PFSK-1 (cell line): ENCODE measurements at regions not wholly inside any gene's neighbourhood (a gene's known extent, or its start where the extent isn't known, plus 50 kb on each side); places are given as distances from the start of the nearest gene placed in this dataset.

ENCODE experiments used
- POLR2AphosphoS5 ChIP-seq: IDR thresholded peaks from 2 replicates; pipeline ENCODE4 v1.6.1; 2012; ENCODE audit warnings: low read depth, mild to moderate bottlenecking, control low read depth, low read length, moderate library complexity
- REST ChIP-seq, 2 experiments: IDR thresholded peaks; 2 replicates each; pipeline versions ENCODE4 v1.6.1 to v1.8.0; 2011 to 2012; ENCODE audit warnings: low read depth in 2 of 2, low read length in 2 of 2, control low read depth in 1 of 2, inconsistent platforms in 1 of 2, mild to moderate bottlenecking in 1 of 2, moderate library complexity in 1 of 2; ENCODE audit not compliant: insufficient read depth in 1 of 2
- SIN3A ChIP-seq: IDR thresholded peaks from 2 replicates; pipeline ENCODE4 v1.6.1; 2012; ENCODE audit warnings: mild to moderate bottlenecking, low read length, moderate library complexity, borderline replicate concordance; ENCODE audit not compliant: insufficient read depth
- TAF1 ChIP-seq: IDR thresholded peaks from 2 replicates; pipeline ENCODE4 v1.6.1; 2012; ENCODE audit warnings: low read length, control low read depth, borderline replicate concordance; ENCODE audit not compliant: insufficient read depth

DNA sequence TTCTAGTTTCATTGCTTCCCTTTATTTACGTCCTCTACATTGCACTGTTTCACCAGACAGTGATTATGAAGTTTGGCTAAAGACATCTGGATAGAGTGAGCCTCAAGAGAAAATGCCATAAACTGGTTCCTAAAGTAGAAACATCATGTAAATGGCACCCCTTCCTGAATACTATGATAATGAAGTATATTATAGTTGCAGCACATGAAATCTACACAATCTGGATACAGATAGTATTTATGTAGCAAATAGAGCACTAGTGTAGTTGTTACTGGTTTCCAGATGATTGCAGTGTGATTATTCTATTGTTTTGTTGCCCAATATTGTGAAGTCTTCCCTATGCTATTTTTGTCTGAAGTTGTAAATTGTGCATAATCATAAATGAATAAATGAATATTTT, 2786.9 kb upstream of the PCDH20 start:
- TF ChIP-seq POLR2AphosphoS5 (no peak), SIN3A (no peak), REST (IDR thresholded peaks at IDR 0.05; ENCODE audit: insufficient read depth in 1 of 2, low read depth in 2 of 2, low read length in 2 of 2) (no peak), TAF1 (no peak)
